ENCODE measurements at regions not wholly inside any gene's neighbourhood (a gene's known extent, or its start where the extent isn't known, plus 50 kb on each side); places are given as distances from the start of the nearest gene placed in this dataset.

- Histone ChIP-seq H3K4me3 (no peak overlapping the region), H3K27me3 (replicated peaks; ENCODE audit: insufficient read depth) (no peaks in the 10 kb centered on the region), H3K36me3 (no peaks in the 10 kb centered on the region), H3K4me1 (replicated peaks) (no peaks in the 10 kb centered on the region), H3K9me3 (no peaks in the 10 kb centered on the region), H3K27ac (no peak overlapping the region)
- 83% methylated on average over 1 of the region's 1 CpG for WGBS
- DNase-seq (ENCODE audit: low spot score) = no peak
- intact Hi-C loops (cut with DNase I) = no loop called here
- no peak for TF ChIP-seq POLR2A (IDR thresholded peaks at IDR 0.05)
- TF ChIP-seq CTCF (IDR thresholded peaks at IDR 0.05) = no peak
- TF ChIP-seq POLR2AphosphoS5 (IDR thresholded peaks at IDR 0.05) = no peak
Measured at GRCh38 chr13:93116809-93117208, 109.8 kb upstream of the GPC6 start.

DNA sequence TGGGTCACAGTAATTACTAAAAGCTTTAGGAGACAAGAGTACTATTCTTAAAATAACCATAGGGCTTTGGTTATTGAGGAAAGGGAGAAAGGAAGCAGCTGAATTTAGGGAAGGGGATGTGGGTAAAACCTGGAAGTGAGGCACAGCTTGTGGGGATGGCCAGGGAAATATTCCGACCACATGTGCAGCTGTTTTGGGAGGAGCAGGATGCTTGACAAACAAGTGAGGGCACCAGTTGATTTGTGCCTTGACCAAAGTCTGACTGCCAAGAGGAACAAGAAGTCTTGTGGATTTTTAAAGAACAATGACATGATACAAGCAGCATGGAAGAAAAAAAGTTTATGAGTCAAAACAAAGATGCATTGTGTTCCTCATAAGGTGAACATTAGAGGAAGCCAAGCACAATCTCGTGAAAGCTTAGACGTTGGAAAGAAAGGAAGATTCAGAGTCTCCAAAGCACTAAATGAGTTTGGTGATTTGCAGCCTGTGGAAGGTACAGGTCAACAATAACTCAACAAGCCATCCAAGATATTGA is 108.5 kb upstream of the GPC6 start:
- TF ChIP-seq POLR2A (IDR thresholded peaks at IDR 0.05) = no peak
- TF ChIP-seq POLR2AphosphoS5 (IDR thresholded peaks at IDR 0.05) = peak; percentile 75
- peak; percentile 19 for DNase-seq (ENCODE audit: low spot score)
- intact Hi-C loops (cut with DNase I) = no loop called here
- H3K9me3 ChIP-seq = no peaks in the 10 kb centered on the region
- H3K27ac ChIP-seq = no peak overlapping the region
- WGBS = 19% methylated on average over 3 of the region's 3 CpGs
- H3K36me3 ChIP-seq = no peaks in the 10 kb centered on the region
- no peak overlapping the region for H3K4me3 ChIP-seq
- H3K4me1 ChIP-seq (replicated peaks) = no peaks in the 10 kb centered on the region
- H3K27me3 ChIP-seq (replicated peaks; ENCODE audit: insufficient read depth) = no peaks in the 10 kb centered on the region

DNA sequence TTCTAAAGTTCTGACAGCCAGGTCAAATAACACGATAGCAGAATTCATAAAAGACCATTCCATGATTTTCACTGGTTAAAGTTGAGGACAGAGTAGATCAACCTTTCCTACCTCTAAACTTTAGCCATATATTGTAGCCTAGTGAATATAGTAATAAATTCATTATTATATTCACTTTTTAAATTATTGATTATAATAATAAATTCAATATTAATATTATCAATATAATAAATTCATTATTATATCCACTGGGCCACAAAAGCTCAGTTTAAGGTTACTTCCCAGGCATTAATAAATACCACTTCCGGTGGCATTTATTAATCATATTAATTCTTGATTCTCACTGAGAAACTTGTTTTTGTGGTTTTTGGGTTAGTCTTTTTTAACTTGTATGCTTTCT is 85.7 kb upstream of the GPC6 start:
- H3K36me3 ChIP-seq = no peaks in the 10 kb centered on the region
- DNase-seq (ENCODE audit: low spot score) = no peak
- WGBS = 91% methylated on average over 2 of the region's 2 CpGs

DNA sequence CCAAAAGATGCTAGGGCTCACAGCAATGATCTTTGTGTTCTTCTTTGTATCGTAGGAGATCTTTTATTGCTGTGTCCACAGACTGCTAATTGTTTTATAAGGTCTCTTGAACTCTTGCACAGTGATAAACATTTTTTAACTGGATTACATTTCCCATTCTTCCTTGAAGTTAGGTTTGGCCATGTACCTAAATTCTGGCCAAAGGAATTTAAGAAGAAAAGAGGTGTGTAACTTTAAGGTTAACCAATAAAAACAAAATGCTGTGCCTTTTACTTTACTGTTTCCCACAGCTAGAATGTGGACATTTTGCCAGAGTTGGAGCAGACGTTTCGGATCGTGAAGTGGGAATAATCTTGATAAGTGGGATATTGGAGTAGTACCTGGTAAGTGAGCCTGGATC is 82.6 kb upstream of the GPC6 start:
- WGBS = 21% methylated on average over 4 of the region's 4 CpGs
- no peak overlapping the region for H3K4me3 ChIP-seq
- no peaks in the 10 kb centered on the region for H3K36me3 ChIP-seq
- H3K27me3 ChIP-seq (replicated peaks; ENCODE audit: insufficient read depth) = no peaks in the 10 kb centered on the region
- intact Hi-C loops (cut with DNase I) = no loop called here
- H3K4me1 ChIP-seq (replicated peaks) = no peaks in the 10 kb centered on the region
- no peak for DNase-seq (ENCODE audit: low spot score)
- no peaks in the 10 kb centered on the region for H3K9me3 ChIP-seq
- TF ChIP-seq CTCF (IDR thresholded peaks at IDR 0.05) (no peak), POLR2AphosphoS5 (IDR thresholded peaks at IDR 0.05) (peak; percentile 45), POLR2A (IDR thresholded peaks at IDR 0.05) (no peak)
- no peak overlapping the region for H3K27ac ChIP-seq

More for the DNA sequence above, 85.7 kb upstream of the GPC6 start:
- Histone ChIP-seq H3K4me3 (no peak overlapping the region), H3K4me1 (replicated peaks) (no peaks in the 10 kb centered on the region), H3K27me3 (replicated peaks; ENCODE audit: insufficient read depth) (no peaks in the 10 kb centered on the region), H3K27ac (no peak overlapping the region), H3K9me3 (no peaks in the 10 kb centered on the region)
- TF ChIP-seq POLR2A (IDR thresholded peaks at IDR 0.05) = no peak
- no peak for TF ChIP-seq CTCF (IDR thresholded peaks at IDR 0.05)
- no peak for TF ChIP-seq POLR2AphosphoS5 (IDR thresholded peaks at IDR 0.05)
- intact Hi-C loops (cut with DNase I) = no loop called here

- H3K9me3 ChIP-seq = no peaks in the 10 kb centered on the region
- TF ChIP-seq POLR2A (IDR thresholded peaks at IDR 0.05) = no peak
- TF ChIP-seq CTCF (IDR thresholded peaks at IDR 0.05) = no peak
- TF ChIP-seq POLR2AphosphoS5 (IDR thresholded peaks at IDR 0.05) = no peak
- no peaks in the 10 kb centered on the region for H3K27me3 ChIP-seq (replicated peaks; ENCODE audit: insufficient read depth)
- no peak overlapping the region for H3K4me3 ChIP-seq
- H3K4me1 ChIP-seq (replicated peaks) = no peaks in the 10 kb centered on the region
- no peak overlapping the region for H3K27ac ChIP-seq
- no peaks in the 10 kb centered on the region for H3K36me3 ChIP-seq
- intact Hi-C loops (cut with DNase I) = no loop called here
- DNase-seq (ENCODE audit: low spot score) = no peak
- 69% methylated on average over 2 of the region's 2 CpGs for WGBS
Measured at GRCh38 chr13:93145199-93145598, 81.4 kb upstream of the GPC6 start.
